ENCODE measurements at regions not wholly inside any gene's neighbourhood (a gene's known extent, or its start where the extent isn't known, plus 50 kb on each side); places are given as distances from the start of the nearest gene placed in this dataset.
A peak's percentile ranks its signal among the peaks of the same experiment; 100 is the strongest.

DNA sequence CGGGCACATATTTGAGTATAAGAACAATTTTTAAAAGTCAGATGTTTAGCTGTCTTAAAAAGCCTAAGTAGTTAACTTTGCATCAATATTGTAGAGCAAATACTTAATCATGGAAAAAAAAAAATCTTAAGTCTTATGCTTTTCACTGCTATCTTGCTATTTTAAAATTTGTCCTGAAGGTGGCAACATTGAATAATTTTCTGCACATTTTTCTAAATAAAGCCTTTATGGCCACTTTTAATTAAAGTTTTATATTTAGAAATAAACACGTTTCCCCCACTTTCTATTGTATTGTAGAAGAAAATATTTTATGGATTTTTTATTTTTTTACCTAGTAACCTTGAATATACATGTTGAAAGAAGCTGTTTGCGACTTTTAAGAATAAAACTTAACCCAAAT is 198.8 kb downstream of the AMY1C start:
- H4K20me1 ChIP-seq (ENCODE audit: control insufficient read depth, insufficient read depth) = no peaks in the 10 kb centered on the region
- in situ Hi-C loops (cut with MboI) (no loop called here), intact Hi-C loops (cut with micrococcal nuclease; ENCODE audit: unreplicated experiment) (loop anchor here (1.0 to 5.0 kb wide), 3 partner anchors 184 to 689 kb away; no protein-coding TSS in a partner anchor)
- no peak overlapping the region for H2AFZ ChIP-seq (ENCODE audit: control insufficient read depth, low read depth, low read length)
- 0% methylated on average over 3 of the region's 3 CpGs for WGBS (ENCODE audit: insufficient coverage, insufficient replicate concordance, low lambda C conversion rate, missing lambda C conversion rate)
- H3K9me3 ChIP-seq (replicated peaks; ENCODE audit: control insufficient read depth, insufficient read depth, low read length) = no peaks in the 10 kb centered on the region
- ChIA-PET RAD21 (ENCODE audit: unreplicated experiment) (no interaction called here), POLR2A (no interaction called here), SMC1A (ENCODE audit: uncharacterized antibody, unreplicated experiment) (interaction anchor here (1.5 kb wide), 1 partner anchor 184 kb away, joined by 5 read pairs; no protein-coding TSS in a partner anchor), CTCF (interaction anchor here (0.8 to 1.6 kb wide), 4 partner anchors 9 to 316 kb away, joined by 4 read pairs; no protein-coding TSS in a partner anchor)
- H3K9ac ChIP-seq (ENCODE audit: control insufficient read depth, insufficient read depth, low read length) = no peak overlapping the region
- ATAC-seq (no peak), FAIRE-seq (no peak), DNase-seq (ENCODE audit: low read depth, low spot score) (no peak)
- no peaks in the 10 kb centered on the region for H3K27me3 ChIP-seq (replicated peaks in 1 of 2; ENCODE audit: control insufficient read depth in 2 of 2, insufficient read depth in 2 of 2, low read length in 1 of 2)
- no peak overlapping the region for H3K27ac ChIP-seq (ENCODE audit: control insufficient read depth, insufficient read depth)
- no peak overlapping the region for H3K4me2 ChIP-seq (ENCODE audit: control insufficient read depth, insufficient read depth)
- BruUV-seq (replicated peaks) = no TSS peak
- H3K36me3 ChIP-seq (ENCODE audit: control insufficient read depth in 2 of 2, insufficient read depth in 2 of 2, low read length in 1 of 2) = no peaks in the 10 kb centered on the region
- H3K4me1 ChIP-seq (ENCODE audit: control insufficient read depth, insufficient read depth, low read length) = no peaks in the 10 kb centered on the region
- TF ChIP-seq GATAD2B (conservative IDR thresholded peaks at IDR 0.05; ENCODE audit: low read depth) = no peak
- no peak for TF ChIP-seq KAT2A (conservative IDR thresholded peaks at IDR 0.05; ENCODE audit: control insufficient read depth, low read depth, low read length)
- TF ChIP-seq PAX8 (IDR thresholded peaks at IDR 0.05) = no peak
- no peak for TF ChIP-seq ZNF384 (IDR thresholded peaks at IDR 0.05; ENCODE audit: borderline replicate concordance, low read depth, low read length)
- no peak for TF ChIP-seq RCOR1 (conservative IDR thresholded peaks at IDR 0.05; ENCODE audit: low read depth, low read length)
- TF ChIP-seq RAD51 (IDR thresholded peaks at IDR 0.05) = no peak
- TF ChIP-seq, protein P1, sequence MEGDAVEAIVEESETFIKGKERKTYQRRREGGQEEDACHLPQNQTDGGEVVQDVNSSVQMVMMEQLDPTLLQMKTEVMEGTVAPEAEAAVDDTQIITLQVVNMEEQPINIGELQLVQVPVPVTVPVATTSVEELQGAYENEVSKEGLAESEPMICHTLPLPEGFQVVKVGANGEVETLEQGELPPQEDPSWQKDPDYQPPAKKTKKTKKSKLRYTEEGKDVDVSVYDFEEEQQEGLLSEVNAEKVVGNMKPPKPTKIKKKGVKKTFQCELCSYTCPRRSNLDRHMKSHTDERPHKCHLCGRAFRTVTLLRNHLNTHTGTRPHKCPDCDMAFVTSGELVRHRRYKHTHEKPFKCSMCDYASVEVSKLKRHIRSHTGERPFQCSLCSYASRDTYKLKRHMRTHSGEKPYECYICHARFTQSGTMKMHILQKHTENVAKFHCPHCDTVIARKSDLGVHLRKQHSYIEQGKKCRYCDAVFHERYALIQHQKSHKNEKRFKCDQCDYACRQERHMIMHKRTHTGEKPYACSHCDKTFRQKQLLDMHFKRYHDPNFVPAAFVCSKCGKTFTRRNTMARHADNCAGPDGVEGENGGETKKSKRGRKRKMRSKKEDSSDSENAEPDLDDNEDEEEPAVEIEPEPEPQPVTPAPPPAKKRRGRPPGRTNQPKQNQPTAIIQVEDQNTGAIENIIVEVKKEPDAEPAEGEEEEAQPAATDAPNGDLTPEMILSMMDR (IDR thresholded peaks at IDR 0.05 in 2 of 3, conservative IDR thresholded peaks at IDR 0.05 in 1 of 3; ENCODE audit: control insufficient read depth in 2 of 3, extremely low read depth in 1 of 3, insufficient read depth in 1 of 3, low read depth in 3 of 3, low read length in 3 of 3) = peak in 2 of 3 experiments; percentile 6; a peak in 1 of 6 replicates
- peak; percentile 41; the same call in 1 of the 2 replicates for TF ChIP-seq RAD21 (IDR thresholded peaks at IDR 0.05; ENCODE audit: insufficient read depth, low read depth, low read length)
- no peak for TF ChIP-seq EED (IDR thresholded peaks at IDR 0.05; ENCODE audit: low read depth)
- no peaks in the 10 kb centered on the region for H3K79me2 ChIP-seq (ENCODE audit: control insufficient read depth, insufficient read depth, low read length)
- no peak overlapping the region for H3K4me3 ChIP-seq

Data from GM12878 (cell line).